GM23248 (cell line): ENCODE measurements at regions not wholly inside any gene's neighbourhood (a gene's known extent, or its start where the extent isn't known, plus 50 kb on each side); places are given as distances from the start of the nearest gene placed in this dataset.

Experiments used
- DNase-seq: peaks from one replicate; pipeline ENCODE4 v3.0.0-alpha.2; 2015
- H2AFZ ChIP-seq: fragments of 200-600 bp; sonication (generic); 2 replicates; pipeline ENCODE4 v1.6.1; 2016; ENCODE audit warnings: antibody characterized with exemption
- H3F3A ChIP-seq: fragments of 200-600 bp; sonication (generic); 2 replicates; pipeline ENCODE4 v1.6.1; 2016; ENCODE audit warnings: mild to moderate bottlenecking, antibody characterized with exemption, mixed run types; ENCODE audit not compliant: insufficient read depth
- H3K27ac ChIP-seq: fragments of 200-600 bp; sonication (generic); 2 replicates; pipeline ENCODE4 v1.5.1; 2016; ENCODE audit warnings: mild to moderate bottlenecking
- H3K27me3 ChIP-seq: fragments of 200-600 bp; sonication (generic); replicated peaks from 2 replicates; pipeline ENCODE4 v1.6.1; 2016; ENCODE audit warnings: mild to moderate bottlenecking; ENCODE audit not compliant: insufficient read depth
- H3K36me3 ChIP-seq: fragments of 200-600 bp; sonication (generic); 2 replicates; pipeline ENCODE4 v1.6.1; 2016; ENCODE audit warnings: low read depth, mild to moderate bottlenecking
- H3K4me1 ChIP-seq: fragments of 200-600 bp; sonication (generic); 2 replicates; pipeline ENCODE4 v1.6.1; 2016; ENCODE audit warnings: mild to moderate bottlenecking; ENCODE audit not compliant: insufficient read depth
- H3K4me2 ChIP-seq: fragments of 200-600 bp; sonication (generic); one replicate; pipeline ENCODE4 v1.6.1; 2016; ENCODE audit warnings: mild to moderate bottlenecking; ENCODE audit not compliant: unreplicated experiment
- H3K4me3 ChIP-seq: fragments of 200-600 bp; sonication (generic); 2 replicates; pipeline ENCODE4 v1.5.1; 2016; ENCODE audit warnings: mild to moderate bottlenecking
- H3K79me2 ChIP-seq: fragments of 200-600 bp; sonication (generic); 2 replicates; pipeline ENCODE4 v1.6.1; 2016; ENCODE audit warnings: mild to moderate bottlenecking; ENCODE audit not compliant: insufficient read depth
- H3K9ac ChIP-seq: fragments of 200-600 bp; sonication (generic); 2 replicates; pipeline ENCODE4 v1.6.1; 2016; ENCODE audit warnings: mild to moderate bottlenecking
- H3K9me2 ChIP-seq: fragments of 200-600 bp; sonication (generic); 2 replicates; pipeline ENCODE4 v1.6.1; 2016; ENCODE audit warnings: mixed run types, mild to moderate bottlenecking, moderate library complexity; ENCODE audit not compliant: insufficient read depth
- H3K9me3 ChIP-seq: fragments of 200-600 bp; sonication (generic); one replicate; pipeline ENCODE4 v1.6.1; 2017; ENCODE audit warnings: low read depth
- H4K20me1 ChIP-seq: fragments of 200-600 bp; sonication (generic); 2 replicates; pipeline ENCODE4 v1.6.0; 2016; ENCODE audit not compliant: insufficient read depth
- EZH2 ChIP-seq: fragments of 200-600 bp; sonication (generic); IDR thresholded peaks from 2 replicates; pipeline ENCODE4 v1.6.1; 2018; ENCODE audit warnings: antibody characterized with exemption, mild to moderate bottlenecking; ENCODE audit not compliant: insufficient read depth, poor library complexity, severe bottlenecking
- EZH2phosphoT487 ChIP-seq: fragments of 200-600 bp; sonication (generic); IDR thresholded peaks from 2 replicates; pipeline ENCODE4 v1.6.1; 2018; ENCODE audit warnings: antibody characterized with exemption, moderate library complexity, mild to moderate bottlenecking, low read depth; ENCODE audit not compliant: insufficient read depth
- WGBS, 2 experiments: methylation state at CpG; one replicate each; pipeline ENCODE4 v1.1.6; 2015 to 2017; ENCODE audit warnings: low lambda C conversion rate in 2 of 2, low coverage in 1 of 2; ENCODE audit errors: missing lambda C conversion rate in 2 of 2; 5-methylcytosine and 5-hydroxymethylcytosine counted together
- in situ Hi-C: fragments of 300-500 bp; cut with MboI; formaldehyde crosslinking; loops from 2 replicates; pipeline ENCODE4 v1.15.0; 2020

- Histone ChIP-seq H3K79me2 (no peaks in the 10 kb centered on the region), H3K4me3 (no peak overlapping the region), H3K4me2 (no peak overlapping the region), H3K36me3 (no peaks in the 10 kb centered on the region), H4K20me1 (no peaks in the 10 kb centered on the region), H2AFZ (no peak overlapping the region), H3K4me1 (no peaks in the 10 kb centered on the region), H3K9me3 (no peaks in the 10 kb centered on the region), H3K9ac (no peak overlapping the region), H3K9me2 (no peaks in the 10 kb centered on the region), H3K27me3 (no peaks in the 10 kb centered on the region), H3K27ac (no peak overlapping the region), H3F3A (no peaks in the 10 kb centered on the region)
- in situ Hi-C loops = no loop called here
- 5 to 11% methylated on average over 4 of the region's 4 CpGs for WGBS, 2 experiments
- TF ChIP-seq EZH2 = no peak
- no peak for TF ChIP-seq EZH2phosphoT487
- DNase-seq = no peak
These were observed 560.5 kb upstream of the HS6ST1 start for GRCh38 chr2:128879161-128879560.

- no peaks in the 10 kb centered on the region for H3K4me1 ChIP-seq
- TF ChIP-seq EZH2 (no peak), EZH2phosphoT487 (no peak)
- no peak for DNase-seq
- no peak overlapping the region for H3K4me3 ChIP-seq
- H3K27ac ChIP-seq = no peak overlapping the region
- no peaks in the 10 kb centered on the region for H3K79me2 ChIP-seq
- H2AFZ ChIP-seq = no peak overlapping the region
- in situ Hi-C loops = no loop called here
- H3K9me3 ChIP-seq = no peaks in the 10 kb centered on the region
- no peaks in the 10 kb centered on the region for H4K20me1 ChIP-seq
- no peak overlapping the region for H3K9ac ChIP-seq
- H3K36me3 ChIP-seq = no peaks in the 10 kb centered on the region
- H3K4me2 ChIP-seq = no peak overlapping the region
- no peaks in the 10 kb centered on the region for H3K9me2 ChIP-seq
- no peaks in the 10 kb centered on the region for H3K27me3 ChIP-seq
- no peaks in the 10 kb centered on the region for H3F3A ChIP-seq
These were observed 576.2 kb upstream of the HS6ST1 start for GRCh38 chr2:128894896-128895295.

- Histone ChIP-seq H3K36me3 (no peaks in the 10 kb centered on the region), H3K4me3 (no peak overlapping the region), H3K27me3 (no peaks in the 10 kb centered on the region), H2AFZ (no peak overlapping the region), H3K9me3 (no peaks in the 10 kb centered on the region), H3K4me2 (no peak overlapping the region), H3K9me2 (no peaks in the 10 kb centered on the region), H3K27ac (no peak overlapping the region), H3K9ac (no peak overlapping the region), H3F3A (no peaks in the 10 kb centered on the region), H3K79me2 (no peaks in the 10 kb centered on the region), H4K20me1 (no peaks in the 10 kb centered on the region), H3K4me1 (no peaks in the 10 kb centered on the region)
- no peak for DNase-seq
- no peak for TF ChIP-seq EZH2phosphoT487
- no peak for TF ChIP-seq EZH2
- in situ Hi-C loops = no loop called here
- WGBS, 2 experiments = 31 to 36% methylated on average over 44 to 46 of the region's 46 CpGs
These were observed 583.1 kb upstream of the HS6ST1 start for GRCh38 chr2:128901572-128902391.

DNA sequence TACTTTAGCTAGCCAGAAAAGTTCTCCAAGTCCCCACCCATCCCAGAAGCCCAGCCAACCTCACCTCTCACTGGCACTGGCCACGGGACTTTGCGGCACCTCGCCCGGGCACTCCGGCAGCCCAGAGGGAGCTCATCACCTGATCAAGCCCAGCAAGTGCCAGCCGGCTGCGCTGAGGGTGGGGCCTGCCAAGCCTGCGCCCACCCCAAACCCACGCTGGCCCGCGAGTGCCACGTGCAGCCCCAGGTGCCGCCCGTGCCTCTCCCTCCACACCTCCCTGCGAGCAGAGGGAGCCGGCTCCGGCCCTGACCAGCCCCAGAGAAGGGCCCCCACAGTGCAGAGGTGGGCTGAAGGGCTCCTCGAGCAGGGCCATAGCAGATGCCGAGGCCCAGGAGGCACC, 585.0 kb upstream of the HS6ST1 start:
- in situ Hi-C loops = no loop called here
- Histone ChIP-seq H3K36me3 (no peaks in the 10 kb centered on the region), H3K9ac (no peak overlapping the region), H3K79me2 (no peaks in the 10 kb centered on the region), H3F3A (no peaks in the 10 kb centered on the region), H2AFZ (no peak overlapping the region), H4K20me1 (no peaks in the 10 kb centered on the region), H3K27ac (no peak overlapping the region), H3K4me1 (no peaks in the 10 kb centered on the region), H3K9me2 (no peaks in the 10 kb centered on the region), H3K9me3 (no peaks in the 10 kb centered on the region), H3K4me3 (no peak overlapping the region), H3K4me2 (no peak overlapping the region), H3K27me3 (no peaks in the 10 kb centered on the region)
- DNase-seq = no peak
- WGBS, 2 experiments = 59 to 60% methylated on average over 12 to 19 of the region's 19 CpGs
- TF ChIP-seq EZH2phosphoT487 (no peak), EZH2 (no peak)
